ENCODE measurements at regions not wholly inside any gene's neighbourhood (a gene's known extent, or its start where the extent isn't known, plus 50 kb on each side); places are given as distances from the start of the nearest gene placed in this dataset.

DNA sequence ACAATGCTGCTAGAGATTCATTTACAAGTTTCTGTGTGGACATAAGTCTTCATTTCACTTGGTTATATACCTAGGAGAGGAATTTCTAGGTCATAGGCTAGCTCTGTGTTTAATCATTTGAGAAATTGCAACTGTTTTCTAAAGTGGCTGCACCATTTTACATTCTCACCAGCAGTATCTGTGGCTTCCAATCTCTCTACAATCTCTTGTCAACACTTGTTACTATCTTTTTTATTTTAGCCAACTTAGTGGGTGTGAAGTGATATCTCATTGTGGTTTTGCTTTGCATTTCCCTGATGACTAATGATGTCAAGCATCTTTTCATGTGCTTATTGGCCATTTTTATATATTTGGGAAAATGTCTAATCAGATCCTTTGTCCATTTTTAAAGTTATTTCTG is 53.0 kb upstream of the DRGX start:
- TF ChIP-seq, protein P1, sequence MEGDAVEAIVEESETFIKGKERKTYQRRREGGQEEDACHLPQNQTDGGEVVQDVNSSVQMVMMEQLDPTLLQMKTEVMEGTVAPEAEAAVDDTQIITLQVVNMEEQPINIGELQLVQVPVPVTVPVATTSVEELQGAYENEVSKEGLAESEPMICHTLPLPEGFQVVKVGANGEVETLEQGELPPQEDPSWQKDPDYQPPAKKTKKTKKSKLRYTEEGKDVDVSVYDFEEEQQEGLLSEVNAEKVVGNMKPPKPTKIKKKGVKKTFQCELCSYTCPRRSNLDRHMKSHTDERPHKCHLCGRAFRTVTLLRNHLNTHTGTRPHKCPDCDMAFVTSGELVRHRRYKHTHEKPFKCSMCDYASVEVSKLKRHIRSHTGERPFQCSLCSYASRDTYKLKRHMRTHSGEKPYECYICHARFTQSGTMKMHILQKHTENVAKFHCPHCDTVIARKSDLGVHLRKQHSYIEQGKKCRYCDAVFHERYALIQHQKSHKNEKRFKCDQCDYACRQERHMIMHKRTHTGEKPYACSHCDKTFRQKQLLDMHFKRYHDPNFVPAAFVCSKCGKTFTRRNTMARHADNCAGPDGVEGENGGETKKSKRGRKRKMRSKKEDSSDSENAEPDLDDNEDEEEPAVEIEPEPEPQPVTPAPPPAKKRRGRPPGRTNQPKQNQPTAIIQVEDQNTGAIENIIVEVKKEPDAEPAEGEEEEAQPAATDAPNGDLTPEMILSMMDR (optimal IDR thresholded peaks at IDR 0.05 in 1 of 3, IDR thresholded peaks at IDR 0.05 in 1 of 3, conservative IDR thresholded peaks at IDR 0.05 in 1 of 3; ENCODE audit: extremely low read depth in 1 of 3, insufficient read depth in 2 of 3, low read length in 3 of 3), result no peak
- no peak for TF ChIP-seq EZH2 (IDR thresholded peaks at IDR 0.05; ENCODE audit: low read length)
